ENCODE measurements at regions not wholly inside any gene's neighbourhood (a gene's known extent, or its start where the extent isn't known, plus 50 kb on each side); places are given as distances from the start of the nearest gene placed in this dataset.

DNA sequence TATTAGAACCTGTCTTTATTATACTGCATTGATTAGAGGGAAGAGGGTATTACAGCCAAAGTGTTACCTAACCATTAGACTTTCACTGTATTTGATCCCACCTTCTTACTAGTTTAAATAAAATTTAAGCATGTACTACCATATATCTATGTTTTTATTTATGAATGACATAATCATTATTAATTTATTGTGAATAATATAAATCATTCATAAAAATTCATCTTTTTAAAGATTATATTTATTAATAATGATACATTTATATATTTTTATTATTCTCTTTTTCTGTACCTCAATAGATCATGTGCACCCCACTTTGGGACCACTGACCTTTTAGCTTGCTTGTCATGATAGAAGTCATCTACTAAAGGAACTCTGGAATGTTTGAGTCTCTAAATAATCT is 223.5 kb upstream of the MARCKS start (continued):
- TF ChIP-seq, protein P1, sequence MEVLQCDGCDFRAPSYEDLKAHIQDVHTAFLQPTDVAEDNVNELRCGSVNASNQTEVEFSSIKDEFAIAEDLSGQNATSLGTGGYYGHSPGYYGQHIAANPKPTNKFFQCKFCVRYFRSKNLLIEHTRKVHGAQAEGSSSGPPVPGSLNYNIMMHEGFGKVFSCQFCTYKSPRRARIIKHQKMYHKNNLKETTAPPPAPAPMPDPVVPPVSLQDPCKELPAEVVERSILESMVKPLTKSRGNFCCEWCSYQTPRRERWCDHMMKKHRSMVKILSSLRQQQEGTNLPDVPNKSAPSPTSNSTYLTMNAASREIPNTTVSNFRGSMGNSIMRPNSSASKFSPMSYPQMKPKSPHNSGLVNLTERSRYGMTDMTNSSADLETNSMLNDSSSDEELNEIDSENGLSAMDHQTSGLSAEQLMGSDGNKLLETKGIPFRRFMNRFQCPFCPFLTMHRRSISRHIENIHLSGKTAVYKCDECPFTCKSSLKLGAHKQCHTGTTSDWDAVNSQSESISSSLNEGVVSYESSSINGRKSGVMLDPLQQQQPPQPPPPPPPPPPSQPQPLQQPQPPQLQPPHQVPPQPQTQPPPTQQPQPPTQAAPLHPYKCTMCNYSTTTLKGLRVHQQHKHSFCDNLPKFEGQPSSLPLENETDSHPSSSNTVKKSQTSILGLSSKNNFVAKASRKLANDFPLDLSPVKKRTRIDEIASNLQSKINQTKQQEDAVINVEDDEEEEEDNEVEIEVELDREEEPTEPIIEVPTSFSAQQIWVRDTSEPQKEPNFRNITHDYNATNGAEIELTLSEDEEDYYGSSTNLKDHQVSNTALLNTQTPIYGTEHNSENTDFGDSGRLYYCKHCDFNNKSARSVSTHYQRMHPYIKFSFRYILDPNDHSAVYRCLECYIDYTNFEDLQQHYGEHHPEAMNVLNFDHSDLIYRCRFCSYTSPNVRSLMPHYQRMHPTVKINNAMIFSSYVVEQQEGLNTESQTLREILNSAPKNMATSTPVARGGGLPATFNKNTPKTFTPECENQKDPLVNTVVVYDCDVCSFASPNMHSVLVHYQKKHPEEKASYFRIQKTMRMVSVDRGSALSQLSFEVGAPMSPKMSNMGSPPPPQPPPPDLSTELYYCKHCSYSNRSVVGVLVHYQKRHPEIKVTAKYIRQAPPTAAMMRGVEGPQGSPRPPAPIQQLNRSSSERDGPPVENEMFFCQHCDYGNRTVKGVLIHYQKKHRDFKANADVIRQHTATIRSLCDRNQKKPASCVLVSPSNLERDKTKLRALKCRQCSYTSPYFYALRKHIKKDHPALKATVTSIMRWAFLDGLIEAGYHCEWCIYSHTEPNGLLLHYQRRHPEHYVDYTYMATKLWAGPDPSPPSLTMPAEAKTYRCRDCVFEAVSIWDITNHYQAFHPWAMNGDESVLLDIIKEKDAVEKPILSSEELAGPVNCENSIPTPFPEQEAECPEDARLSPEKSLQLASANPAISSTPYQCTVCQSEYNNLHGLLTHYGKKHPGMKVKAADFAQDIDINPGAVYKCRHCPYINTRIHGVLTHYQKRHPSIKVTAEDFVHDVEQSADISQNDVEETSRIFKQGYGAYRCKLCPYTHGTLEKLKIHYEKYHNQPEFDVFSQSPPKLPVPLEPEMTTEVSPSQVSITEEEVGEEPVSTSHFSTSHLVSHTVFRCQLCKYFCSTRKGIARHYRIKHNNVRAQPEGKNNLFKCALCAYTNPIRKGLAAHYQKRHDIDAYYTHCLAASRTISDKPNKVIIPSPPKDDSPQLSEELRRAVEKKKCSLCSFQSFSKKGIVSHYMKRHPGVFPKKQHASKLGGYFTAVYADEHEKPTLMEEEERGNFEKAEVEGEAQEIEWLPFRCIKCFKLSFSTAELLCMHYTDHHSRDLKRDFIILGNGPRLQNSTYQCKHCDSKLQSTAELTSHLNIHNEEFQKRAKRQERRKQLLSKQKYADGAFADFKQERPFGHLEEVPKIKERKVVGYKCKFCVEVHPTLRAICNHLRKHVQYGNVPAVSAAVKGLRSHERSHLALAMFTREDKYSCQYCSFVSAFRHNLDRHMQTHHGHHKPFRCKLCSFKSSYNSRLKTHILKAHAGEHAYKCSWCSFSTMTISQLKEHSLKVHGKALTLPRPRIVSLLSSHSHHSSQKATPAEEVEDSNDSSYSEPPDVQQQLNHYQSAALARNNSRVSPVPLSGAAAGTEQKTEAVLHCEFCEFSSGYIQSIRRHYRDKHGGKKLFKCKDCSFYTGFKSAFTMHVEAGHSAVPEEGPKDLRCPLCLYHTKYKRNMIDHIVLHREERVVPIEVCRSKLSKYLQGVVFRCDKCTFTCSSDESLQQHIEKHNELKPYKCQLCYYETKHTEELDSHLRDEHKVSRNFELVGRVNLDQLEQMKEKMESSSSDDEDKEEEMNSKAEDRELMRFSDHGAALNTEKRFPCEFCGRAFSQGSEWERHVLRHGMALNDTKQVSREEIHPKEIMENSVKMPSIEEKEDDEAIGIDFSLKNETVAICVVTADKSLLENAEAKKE (CRISPR knock-in tag; IDR thresholded peaks at IDR 0.05), result no peak
- no peak for TF ChIP-seq EZH2 (IDR thresholded peaks at IDR 0.05; ENCODE audit: low read depth, unreplicated experiment)
- TF ChIP-seq ZNF114 (CRISPR knock-in tag; IDR thresholded peaks at IDR 0.05), result no peak
- no peak for TF ChIP-seq EZH2phosphoT487 (IDR thresholded peaks at IDR 0.05; ENCODE audit: unreplicated experiment)

DNA sequence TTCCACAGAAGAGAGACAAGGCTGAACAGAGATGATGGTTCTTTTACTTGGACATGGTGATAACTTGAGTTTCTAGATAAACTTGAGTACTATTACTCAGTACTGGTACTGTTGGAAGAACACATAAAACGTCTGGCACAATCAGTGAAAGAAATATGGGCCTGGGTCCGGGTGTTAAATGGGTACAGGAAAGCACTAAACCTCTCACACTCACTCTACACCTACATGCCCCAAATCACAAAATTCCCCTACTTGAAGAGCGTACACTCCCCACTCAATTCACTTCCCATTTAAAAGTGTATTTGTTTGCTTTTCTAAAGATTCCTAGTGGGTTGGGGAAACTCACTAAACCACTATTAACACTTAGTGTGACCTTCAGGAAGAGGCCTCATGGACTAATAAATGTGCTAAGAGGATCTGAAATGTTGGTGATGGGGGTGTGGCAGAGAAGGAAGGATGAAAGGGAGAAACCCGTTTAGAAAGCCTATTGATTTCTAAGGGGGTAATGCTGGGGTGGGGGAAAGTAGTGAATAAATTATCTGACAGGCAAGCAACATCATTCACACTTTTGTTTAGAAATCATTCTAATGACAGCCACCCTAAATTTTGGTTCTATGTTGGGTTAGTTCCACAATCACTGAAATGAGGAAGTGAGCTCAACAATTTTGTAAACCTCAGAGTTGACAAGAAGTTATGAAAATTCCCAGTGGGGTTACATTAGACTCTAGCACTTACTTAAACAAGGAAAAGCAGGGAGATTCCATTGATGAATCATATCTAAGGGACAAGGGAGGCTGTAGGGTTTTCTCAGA is 222.6 kb upstream of the MARCKS start:
- Histone ChIP-seq H3K4me2 (no peak overlapping the region), H3K79me2 (replicated peaks; ENCODE audit: insufficient read depth) (no peaks in the 10 kb centered on the region), H3K4me3 (no peak overlapping the region), H3K4me1 (ENCODE audit: insufficient read depth) (peaks cover 6% of the 10 kb centered on the region; the same call in 1 of the 2 replicates), H3F3A (replicated peaks; ENCODE audit: low read depth) (no peaks in the 10 kb centered on the region), H3K27me3 (ENCODE audit: insufficient read depth) (no peaks in the 10 kb centered on the region), H3K36me3 (ENCODE audit: insufficient read depth) (no peaks in the 10 kb centered on the region), H3K9me2 (ENCODE audit: insufficient read depth) (no peaks in the 10 kb centered on the region), H4K20me1 (replicated peaks; ENCODE audit: insufficient read depth) (no peaks in the 10 kb centered on the region), H2AFZ (no peak overlapping the region), H3K27ac (ENCODE audit: low read depth) (no peak overlapping the region)
- H3K4me3 Mint-ChIP-seq, result no peak overlapping the region
- H3K4me1 Mint-ChIP-seq, result peaks cover 4% of the 10 kb centered on the region
- no peak overlapping the region for H3K27ac Mint-ChIP-seq
- DNase-seq (ENCODE audit: low spot score), result no peak
- no peaks in the 10 kb centered on the region for H3K9me3 Mint-ChIP-seq
- peaks cover 5% of the 10 kb centered on the region for H3K27me3 Mint-ChIP-seq (ENCODE audit: insufficient read depth, low read depth, poor library complexity)
- H3K36me3 Mint-ChIP-seq (ENCODE audit: low read depth), result no peaks in the 10 kb centered on the region
- ATAC-seq, result no peak
- TF ChIP-seq EZH2 (IDR thresholded peaks at IDR 0.05; ENCODE audit: low read depth, unreplicated experiment) (no peak), CREB1 (CRISPR knock-in tag; IDR thresholded peaks at IDR 0.05; ENCODE audit: low read depth) (no peak), EZH2phosphoT487 (IDR thresholded peaks at IDR 0.05; ENCODE audit: unreplicated experiment) (no peak), NANOG (IDR thresholded peaks at IDR 0.05; ENCODE audit: borderline replicate concordance) (no peak), POLR2AphosphoS5 (IDR thresholded peaks at IDR 0.05; ENCODE audit: low read depth) (no peak)
- TF ChIP-seq, protein P2, sequence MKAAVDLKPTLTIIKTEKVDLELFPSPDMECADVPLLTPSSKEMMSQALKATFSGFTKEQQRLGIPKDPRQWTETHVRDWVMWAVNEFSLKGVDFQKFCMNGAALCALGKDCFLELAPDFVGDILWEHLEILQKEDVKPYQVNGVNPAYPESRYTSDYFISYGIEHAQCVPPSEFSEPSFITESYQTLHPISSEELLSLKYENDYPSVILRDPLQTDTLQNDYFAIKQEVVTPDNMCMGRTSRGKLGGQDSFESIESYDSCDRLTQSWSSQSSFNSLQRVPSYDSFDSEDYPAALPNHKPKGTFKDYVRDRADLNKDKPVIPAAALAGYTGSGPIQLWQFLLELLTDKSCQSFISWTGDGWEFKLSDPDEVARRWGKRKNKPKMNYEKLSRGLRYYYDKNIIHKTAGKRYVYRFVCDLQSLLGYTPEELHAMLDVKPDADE (IDR thresholded peaks at IDR 0.05), result no peak
